GM21447 (cell line): ENCODE measurements at regions not wholly inside any gene's neighbourhood (a gene's known extent, or its start where the extent isn't known, plus 50 kb on each side); places are given as distances from the start of the nearest gene placed in this dataset.
"Not testable (repeated sequence)": the region's sequence is repeated elsewhere in the genome, so short reads cannot be mapped to it uniquely, and the experiment has no call there.

ENCODE experiments used
- ATAC-seq: cut with Tn5 transposase; IDR thresholded peaks from one replicate; pipeline ENCODE4 v1.9.1; 2021; ENCODE audit not compliant: unreplicated experiment

DNA sequence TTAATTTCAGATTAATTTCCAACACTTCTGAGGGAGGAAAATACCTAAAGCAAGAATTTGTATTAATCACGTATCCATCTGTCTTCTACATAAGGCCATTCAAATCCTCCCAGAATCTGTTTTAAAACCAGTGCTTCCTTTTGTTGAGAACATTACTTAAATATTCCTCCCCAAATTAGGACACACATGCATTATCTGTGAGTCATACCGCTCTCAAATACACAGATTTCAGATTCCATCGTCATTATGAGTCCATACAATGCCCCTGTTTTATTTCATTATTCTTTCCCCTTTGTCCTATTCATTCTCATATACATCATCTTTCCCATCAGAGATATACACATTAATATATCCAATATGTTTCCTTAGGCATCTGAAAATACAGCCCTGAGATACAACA lies 57.3 kb upstream of the PRSS12 start:
- ATAC-seq: no peak

DNA sequence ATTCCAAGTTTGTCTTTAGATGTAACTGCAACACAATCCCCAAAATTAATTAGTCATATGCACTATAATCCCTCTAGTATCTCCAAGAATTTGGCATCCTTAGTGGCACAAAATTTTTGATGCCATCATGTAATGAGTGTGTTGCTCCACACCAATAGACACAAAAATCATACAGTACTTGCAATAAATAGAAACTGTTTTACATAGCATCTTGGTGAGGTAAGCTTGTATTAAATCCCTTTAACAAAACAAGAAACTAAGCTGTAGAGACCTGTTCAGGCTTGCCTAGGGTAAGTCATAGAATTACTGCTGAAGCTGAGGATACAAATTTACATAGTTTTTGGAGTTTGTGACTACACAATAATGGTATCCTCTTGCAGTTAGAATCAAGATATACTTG lies 64.5 kb upstream of the PRSS12 start:
- ATAC-seq: no peak

DNA sequence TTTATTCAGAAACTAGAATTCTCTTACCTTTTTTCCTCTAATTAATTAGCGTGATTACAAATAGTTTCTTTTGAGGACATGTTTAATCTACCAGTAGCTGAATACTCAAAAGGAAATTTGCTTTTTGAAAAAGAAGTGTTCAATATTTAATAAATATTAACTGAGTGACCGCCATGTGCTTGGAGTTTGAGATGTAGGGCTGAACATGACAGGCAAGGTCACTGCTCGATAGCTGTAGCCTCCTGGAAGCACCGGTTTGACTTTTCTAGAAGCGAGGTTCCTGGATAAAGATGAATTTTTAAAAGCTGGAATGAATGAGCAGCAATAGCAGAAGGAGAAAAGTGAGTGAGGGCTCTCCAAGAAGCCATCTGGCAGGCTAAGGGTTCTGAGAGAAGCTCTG lies 65.0 kb upstream of the PRSS12 start:
- ATAC-seq: not testable (repeated sequence)

DNA sequence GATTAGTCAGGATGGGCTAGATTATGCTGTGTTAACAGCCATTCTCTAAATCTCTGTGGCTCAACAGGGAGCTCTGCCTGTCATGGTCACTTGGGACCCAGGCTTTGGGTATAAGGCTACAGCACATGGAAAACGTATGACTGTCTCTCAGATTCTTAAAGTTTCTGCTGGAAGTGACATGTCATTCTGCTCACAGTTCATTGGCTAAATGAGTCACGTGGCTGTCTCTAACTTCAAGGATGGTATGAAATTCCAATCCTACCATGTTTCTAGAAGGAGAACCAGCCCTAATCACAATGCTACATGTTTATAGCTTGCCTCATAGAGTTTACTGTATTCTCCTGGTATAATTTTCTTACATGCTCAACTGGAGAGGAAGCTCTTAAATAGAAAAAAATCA lies 65.6 kb upstream of the PRSS12 start:
- not testable (repeated sequence) for ATAC-seq

DNA sequence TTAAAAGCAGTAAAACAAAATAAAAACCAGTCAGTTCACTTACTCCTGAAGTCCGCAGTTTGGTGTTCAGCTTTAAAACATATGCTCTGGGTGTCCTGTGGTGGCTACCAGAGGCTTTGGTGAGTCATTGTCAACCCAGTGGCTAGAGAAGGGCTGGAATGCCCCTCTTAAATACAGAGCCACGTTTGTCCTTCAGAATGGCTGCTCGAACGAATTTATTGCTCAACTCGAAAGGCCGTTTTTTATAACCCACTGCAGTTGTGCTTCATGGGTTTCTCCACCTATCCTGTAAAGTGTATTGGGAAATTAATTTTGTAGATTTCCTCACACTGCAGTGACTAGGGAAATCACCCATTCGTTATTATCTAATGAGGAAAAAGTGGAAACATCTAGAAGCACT lies 66.8 kb upstream of the PRSS12 start:
- ATAC-seq: not testable (repeated sequence)

DNA sequence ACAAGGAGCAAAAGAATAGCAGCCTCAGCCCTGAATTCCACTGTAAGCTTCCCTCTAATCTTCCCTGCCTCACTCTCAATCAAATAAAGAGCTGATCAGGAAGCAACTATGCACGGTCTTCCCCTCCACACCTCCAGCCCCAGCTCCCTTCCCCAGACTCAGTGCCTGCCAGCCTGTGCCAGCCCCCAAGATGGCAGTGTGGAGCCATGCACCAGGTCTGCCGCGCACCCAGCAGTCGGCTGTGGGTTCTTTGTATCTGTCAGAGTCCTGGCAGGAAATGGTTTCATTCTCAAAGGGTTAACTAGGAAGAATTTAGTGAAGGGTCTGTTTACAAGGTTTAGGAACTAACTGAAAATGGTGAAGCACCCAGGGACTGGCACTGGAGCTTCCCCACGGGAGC lies 71.3 kb upstream of the PRSS12 start:
- ATAC-seq: not testable (repeated sequence)

DNA sequence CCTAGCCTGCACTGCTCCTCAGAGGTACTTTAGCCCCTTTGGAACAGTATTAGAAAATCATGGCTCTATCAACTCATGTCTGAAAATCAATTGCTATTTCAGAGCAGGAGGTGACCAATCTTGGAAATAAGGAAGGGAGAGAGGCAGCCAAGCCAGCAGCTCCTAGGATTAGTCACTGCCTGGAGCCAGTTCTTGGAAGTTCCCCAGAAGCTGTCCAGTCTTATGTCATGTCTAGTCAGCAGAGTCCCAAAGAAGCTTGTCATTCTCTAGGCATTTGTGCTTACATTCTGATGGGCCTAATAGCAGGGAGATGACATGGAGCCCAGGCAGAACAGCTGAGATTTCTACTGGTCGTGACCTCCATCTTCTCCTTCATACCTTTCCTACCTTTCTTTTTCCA lies 76.1 kb upstream of the PRSS12 start:
- ATAC-seq: not testable (repeated sequence)

DNA sequence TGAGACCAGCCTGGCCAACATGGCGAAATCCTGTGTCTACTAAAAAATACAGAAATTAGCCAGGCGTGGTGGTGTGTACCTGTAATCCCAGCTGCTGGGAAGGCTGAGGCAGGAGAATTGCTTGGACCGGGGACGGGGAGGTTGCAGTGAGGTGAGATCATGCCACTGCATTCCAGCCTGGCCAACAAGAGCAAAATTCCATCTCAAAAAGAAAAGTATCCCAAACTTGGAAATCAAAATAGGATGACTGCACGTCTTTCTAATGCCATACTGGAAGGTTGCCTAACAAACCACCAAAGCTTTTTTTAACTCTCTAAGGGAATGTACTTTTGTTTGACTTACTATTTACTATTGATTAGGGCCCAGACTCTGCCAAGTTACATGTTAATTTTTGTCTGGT lies 79.6 kb upstream of the PRSS12 start:
- ATAC-seq: not testable (repeated sequence)

DNA sequence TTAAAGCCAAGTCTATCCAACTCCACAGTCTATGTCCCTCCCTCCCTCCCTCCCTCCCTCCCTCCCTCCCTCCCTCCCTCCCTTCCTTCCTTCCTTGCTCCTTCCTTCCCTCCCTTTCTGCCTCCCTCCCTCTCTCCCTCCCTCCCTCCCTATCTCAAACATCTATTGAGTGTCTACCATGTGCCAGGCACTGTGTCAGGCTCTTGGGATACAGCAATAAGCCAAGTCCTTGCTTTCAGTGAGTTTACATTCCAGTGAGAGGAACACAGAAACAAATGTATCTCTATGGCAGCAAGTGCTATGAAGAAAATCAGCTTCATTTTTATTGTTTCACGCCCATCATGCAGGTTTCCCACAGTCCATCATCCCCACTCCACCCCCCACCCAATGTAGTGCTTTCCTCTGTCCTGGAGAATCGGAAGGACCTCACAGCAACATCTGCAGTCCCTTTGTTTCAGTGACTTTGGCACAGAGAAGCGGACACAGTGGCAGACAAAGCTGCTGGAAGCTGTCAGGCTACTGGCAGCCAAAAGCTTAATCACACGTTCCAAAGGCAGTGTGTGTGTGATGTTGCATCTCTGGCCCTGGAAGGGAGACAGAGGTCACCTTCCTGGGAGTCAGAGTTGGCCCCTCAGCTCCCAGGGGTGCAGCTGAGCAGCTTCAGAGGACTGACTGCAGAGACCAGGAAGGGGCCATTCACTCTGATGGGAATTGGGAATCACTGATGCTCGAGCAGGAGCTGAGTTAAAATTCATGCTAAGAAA lies 81.0 kb upstream of the PRSS12 start:
- not testable (repeated sequence) for ATAC-seq

DNA sequence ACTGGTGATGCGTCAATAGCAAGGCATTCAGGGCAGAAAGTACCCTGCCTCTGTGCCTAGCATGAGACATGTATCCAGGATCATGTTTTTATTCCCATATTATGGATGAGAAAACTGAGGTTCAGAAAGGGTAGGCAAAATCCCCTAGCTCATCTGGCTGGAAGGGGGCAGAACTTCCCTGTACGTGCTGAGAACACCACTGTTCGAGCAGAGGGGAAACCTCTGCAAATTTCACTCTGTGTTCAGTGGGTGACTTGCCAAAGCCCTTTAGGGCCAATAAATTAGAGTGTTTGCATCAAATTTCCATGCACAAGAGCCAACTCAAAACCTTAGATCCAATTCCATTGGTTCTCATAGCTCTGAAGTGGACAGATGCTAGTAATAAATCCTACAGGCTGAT lies 82.6 kb upstream of the PRSS12 start:
- not testable (repeated sequence) for ATAC-seq

DNA sequence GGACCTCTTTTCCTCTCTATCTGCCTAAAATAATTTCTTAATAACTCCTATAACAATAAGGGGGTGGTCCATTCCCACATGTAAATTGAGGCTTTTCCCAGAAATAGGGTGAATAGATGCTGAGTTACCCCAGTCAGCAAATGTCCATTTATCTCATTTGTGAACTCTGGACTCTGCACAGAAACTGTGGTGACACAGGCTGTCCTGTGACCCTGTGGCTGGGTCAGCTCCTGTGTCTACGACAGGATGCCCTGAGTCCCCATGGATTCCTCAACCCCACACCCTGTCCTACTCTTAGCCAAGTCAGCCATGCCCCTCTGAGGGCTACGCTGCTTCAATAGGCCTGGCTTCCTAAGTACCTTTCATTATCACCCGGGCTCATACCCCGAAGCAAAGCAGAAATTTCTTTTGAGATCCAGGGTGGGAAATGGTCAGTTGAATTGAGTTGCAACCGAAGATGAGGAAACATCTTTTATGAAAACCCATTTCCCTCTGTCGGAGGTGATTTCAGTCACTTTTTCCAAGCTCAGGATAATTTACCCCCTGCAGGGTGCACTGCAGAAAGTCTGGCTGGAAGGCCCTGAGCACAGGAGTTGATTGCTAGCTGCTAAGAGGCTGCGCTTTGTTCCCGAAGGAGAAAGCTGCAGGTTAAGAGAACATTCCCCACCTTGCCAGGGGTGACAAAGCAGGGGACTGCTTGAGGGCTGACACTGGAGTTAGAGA lies 89.5 kb upstream of the PRSS12 start:
- ATAC-seq: not testable (repeated sequence)

DNA sequence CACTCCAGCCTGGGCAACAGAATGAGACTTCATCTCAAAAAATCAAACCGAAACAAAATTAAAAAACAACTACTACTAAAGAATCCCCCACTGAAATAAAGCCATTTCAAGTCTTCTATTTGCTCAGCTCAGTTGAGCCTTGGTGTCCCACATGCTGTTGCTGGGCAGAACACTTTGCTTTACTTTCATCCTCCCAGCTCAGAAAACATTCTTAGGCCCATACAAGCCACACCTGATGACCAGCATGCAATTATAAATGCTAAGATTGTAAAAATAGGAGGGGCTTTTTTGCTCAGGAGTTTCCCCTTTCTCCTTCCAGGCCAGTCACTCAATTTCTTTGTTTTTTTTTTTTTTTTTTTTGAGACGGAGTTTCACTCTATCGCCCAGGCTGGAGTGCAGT lies 94.6 kb upstream of the PRSS12 start:
- not testable (repeated sequence) for ATAC-seq

DNA sequence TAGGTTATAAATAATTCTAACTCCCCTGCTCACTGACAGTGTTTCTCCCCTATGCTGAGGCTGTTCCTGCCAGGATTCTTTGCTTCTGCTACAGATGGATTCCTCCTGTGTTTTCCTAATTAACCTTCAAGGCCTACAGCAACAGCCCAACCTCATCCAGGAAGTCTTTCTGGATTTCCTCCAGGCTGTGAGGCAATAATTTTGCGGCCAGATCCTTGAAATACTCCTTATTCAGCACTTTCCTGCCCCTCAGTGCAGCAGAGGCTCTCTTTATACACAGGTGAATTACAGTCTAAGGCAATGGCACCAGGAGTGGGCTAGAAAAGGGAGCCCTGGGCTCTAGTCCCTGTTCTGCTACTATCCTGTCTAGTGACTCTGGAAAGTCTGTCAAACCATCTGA lies 102.1 kb upstream of the PRSS12 start:
- not testable (repeated sequence) for ATAC-seq

DNA sequence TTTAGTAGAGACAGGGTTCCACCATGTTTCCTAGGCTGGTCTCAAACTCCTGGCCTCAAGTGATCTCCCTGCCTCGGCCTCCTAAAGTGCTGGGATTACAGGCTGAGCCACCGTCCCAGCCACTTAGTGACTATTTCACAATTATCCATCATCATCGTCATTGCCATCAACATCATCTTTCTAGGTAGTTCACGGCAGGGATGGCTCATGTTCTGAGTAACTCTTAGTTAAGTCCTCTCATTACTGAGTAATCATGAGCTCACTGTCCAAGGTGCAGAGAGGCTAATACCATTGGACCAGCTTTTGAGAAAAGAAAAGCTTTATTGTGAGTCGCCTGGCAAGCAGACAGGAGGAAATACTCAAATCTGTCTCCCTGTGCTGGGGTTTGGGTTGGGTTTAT lies 108.6 kb upstream of the PRSS12 start:
- ATAC-seq: not testable (repeated sequence)

DNA sequence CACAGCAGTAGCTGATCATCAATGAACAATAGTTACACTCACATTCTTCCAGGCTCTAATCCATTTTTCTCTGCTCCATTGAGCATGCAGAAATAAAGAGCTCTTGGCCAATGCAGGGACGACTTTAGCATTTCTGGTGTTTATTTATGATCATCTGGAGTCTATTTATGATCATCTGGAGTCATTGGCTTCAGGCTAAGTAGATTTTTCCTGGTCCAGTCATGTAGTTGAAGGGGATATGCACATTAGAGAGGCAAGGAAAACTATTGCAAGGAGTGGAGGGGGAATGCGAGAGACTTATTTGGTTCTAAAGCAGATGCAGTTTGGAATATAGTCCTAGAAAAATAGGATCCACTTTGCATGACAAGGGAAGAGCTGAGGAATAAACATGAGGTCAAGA lies 113.0 kb upstream of the PRSS12 start:
- ATAC-seq: not testable (repeated sequence)

DNA sequence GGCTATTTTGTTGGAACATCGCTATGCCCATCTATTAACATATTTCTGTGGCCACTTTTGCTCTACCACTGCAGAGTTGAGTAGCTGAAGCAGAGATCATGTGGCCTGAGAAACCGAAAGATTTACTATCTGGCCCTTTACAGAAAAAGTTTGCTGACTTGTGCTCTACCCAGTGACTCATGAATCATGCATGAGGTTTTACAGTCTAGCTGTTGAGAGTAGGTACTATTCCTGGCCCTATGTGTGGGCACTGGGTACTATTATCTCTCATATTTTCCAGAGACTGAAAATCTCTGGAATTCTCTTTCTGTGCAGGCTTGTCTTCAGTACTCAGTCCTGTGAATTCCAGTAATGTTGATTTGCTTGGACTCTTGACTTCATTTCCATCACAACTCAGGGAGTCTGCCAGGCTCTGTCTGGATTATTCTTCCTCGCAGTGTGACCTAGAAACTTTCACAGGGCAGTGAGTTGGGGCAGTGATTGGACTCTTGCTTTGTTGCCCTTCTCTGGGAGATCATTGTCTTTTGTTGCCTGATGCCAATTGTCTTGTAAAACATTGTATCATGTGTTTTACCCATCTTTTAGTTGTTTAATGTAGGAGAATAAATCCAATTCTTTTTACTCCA lies 121.3 kb upstream of the PRSS12 start:
- not testable (repeated sequence) for ATAC-seq

DNA sequence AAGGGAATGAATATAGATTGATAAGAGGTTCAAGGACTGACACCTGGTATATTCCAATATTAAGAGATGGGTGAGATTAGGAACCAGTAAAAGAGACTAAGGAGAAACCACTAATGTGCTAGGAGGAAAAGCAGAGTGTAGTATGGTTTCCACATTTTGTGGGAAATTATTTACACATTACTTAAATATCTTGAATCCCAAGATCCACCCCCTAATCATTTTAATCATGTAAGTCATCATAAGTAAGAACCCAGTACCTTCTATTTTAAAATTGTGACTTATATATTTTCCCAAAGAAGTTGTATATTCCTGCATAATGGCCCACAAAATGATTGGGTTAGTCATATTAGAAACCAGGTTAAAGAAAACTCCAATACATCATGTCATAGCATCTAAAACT lies 122.0 kb upstream of the PRSS12 start:
- not testable (repeated sequence) for ATAC-seq

DNA sequence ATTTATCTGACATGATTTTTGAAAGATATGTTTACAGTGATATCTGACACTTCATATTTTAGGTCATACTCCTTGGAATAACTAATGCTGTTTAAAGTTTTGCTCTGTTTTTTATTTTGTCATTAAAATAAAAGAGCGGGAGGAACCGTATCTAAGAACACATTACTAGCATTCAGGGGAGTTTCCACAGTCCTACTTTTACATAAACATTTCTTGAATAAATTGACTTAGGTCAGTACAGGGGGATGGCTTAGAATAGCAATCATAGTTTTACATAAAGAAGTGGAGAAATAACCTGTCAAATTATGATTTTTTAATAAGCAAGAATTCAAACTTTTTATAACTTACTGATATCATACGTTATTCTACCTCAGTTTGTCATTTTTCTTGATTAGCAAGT lies 123.1 kb upstream of the PRSS12 start:
- ATAC-seq: not testable (repeated sequence)

DNA sequence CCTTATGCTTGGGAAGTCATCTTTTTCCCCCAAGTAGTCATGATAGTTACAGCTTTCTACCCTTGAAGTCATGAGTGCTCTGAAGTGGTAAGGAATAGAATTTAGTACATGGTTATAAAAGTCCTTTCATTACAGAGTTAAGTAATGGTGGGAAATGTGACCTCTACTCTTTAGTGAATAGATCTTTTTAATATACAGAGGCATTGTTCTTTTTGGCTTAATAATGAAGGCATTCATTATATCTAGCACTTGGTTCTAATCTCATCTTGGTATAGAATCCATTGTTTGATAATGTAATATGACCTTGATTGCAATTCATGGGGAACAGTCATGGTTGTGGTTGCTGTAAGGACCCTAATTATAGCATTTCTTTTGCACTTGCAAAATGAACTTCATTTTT lies 125.0 kb upstream of the PRSS12 start:
- ATAC-seq: not testable (repeated sequence)

DNA sequence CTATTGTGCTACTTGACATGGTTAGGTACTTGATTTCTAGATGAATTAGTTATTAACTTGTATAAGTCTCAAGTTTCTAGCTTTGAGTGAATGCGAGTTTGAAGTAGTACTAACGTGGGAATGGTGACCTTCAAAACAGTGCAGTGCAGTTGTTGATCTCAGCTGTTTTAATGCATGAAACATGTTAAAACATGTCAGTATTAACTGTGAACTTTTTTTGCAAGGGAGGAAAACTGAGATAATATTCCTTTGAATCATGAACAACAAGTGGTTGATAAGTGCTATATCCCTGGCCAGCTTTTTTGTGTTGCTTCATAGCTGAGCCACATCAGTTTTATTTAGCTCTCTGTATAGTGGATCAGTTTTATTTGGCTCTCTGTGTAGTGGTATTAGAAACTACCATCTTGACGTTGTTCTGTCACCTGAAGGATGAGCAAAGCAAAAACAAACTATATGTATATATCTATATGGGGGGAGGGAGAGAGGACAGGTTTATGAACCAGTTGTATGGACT lies 133.1 kb upstream of the PRSS12 start:
- not testable (repeated sequence) for ATAC-seq

DNA sequence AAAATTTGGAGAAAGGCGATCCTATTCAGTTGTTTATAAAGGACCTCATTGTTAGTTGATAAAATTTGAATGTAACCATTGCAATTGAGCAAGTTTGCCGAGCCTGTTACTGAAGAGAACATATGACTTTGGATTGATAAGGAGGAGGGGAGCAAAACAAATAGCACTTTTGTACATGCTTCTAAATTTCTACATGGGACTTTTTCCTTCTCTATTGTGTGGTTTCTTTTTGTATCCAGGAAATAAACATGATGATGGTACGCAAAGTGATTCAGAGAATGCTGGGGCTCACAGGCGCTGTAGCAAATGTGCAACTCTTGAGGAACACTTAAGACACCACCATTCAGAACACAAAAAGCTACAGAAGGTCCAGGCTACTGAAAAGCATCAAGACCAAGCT lies 140.2 kb upstream of the PRSS12 start:
- ATAC-seq: not testable (repeated sequence)

DNA sequence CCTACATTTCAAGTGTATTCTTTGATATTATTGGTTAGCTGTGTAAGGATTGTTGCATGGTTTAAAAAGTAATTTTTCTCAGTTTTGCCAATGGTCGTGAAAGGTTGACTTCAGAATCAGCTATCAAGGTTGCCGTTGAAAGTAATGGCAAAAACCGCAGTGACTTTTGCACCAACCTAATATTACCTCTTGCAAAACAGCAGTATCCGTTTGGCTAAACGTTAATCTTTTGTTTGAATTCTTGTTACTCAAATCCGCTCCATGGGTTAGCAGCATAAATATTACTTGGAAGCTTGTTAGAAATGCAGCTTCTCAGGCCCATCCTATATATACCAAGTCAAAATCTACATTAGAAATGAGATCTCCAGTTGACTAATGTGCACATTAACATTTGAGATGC lies 141.6 kb upstream of the PRSS12 start:
- not testable (repeated sequence) for ATAC-seq
